ENCODE measurements at regions not wholly inside any gene's neighbourhood (a gene's known extent, or its start where the extent isn't known, plus 50 kb on each side); places are given as distances from the start of the nearest gene placed in this dataset.
"Not testable (repeated sequence)": the region's sequence is repeated elsewhere in the genome, so short reads cannot be mapped to it uniquely, and the experiment has no call there.

- no peak for DNase-seq
Measured at GRCh38 chr10:64637939-64638338, 1116.7 kb downstream of the REEP3 start.

GRCh38 chr10:64648915-64649314, 1127.7 kb downstream of the REEP3 start:
- DNase-seq: no peak

- DNase-seq: no peak
Measured at GRCh38 chr10:64658528-64658927, 1137.3 kb downstream of the REEP3 start.

- DNase-seq: no peak
Measured at GRCh38 chr10:64659311-64659710, 1138.1 kb downstream of the REEP3 start.

GRCh38 chr10:64682043-64682442, 1160.8 kb downstream of the REEP3 start:
- no peak for DNase-seq

GRCh38 chr10:64690194-64690593, 1169.0 kb downstream of the REEP3 start:
- no peak for DNase-seq

GRCh38 chr10:64699244-64699643, 1178.0 kb downstream of the REEP3 start:
- DNase-seq: no peak

- not testable (repeated sequence) for DNase-seq
Measured at GRCh38 chr10:64702086-64702485, 1180.9 kb downstream of the REEP3 start.

- DNase-seq: no peak
Measured at GRCh38 chr10:64708884-64709681, 1187.9 kb downstream of the REEP3 start.

- no peak for DNase-seq
Measured at GRCh38 chr10:64726466-64726865, 1205.3 kb downstream of the REEP3 start.

- DNase-seq: no peak
Measured at GRCh38 chr10:64731016-64731415, 1209.8 kb downstream of the REEP3 start.

GRCh38 chr10:64732372-64732957, 1211.3 kb downstream of the REEP3 start:
- no peak for DNase-seq

GRCh38 chr10:64733980-64734379, 1212.8 kb downstream of the REEP3 start:
- no peak for DNase-seq

- no peak for DNase-seq
Measured at GRCh38 chr10:64738462-64738861, 1217.3 kb downstream of the REEP3 start.

GRCh38 chr10:64745565-64745964, 1224.4 kb downstream of the REEP3 start:
- DNase-seq: no peak

- DNase-seq: no peak
Measured at GRCh38 chr10:64750672-64751071, 1229.5 kb downstream of the REEP3 start.

- DNase-seq: no peak
Measured at GRCh38 chr10:64753516-64753915, 1232.3 kb downstream of the REEP3 start.

GRCh38 chr10:64760371-64760770, 1239.2 kb downstream of the REEP3 start:
- DNase-seq: no peak

GRCh38 chr10:64762861-64763260, 1241.7 kb downstream of the REEP3 start:
- DNase-seq: no peak

GRCh38 chr10:64765498-64765897, 1244.3 kb downstream of the REEP3 start:
- DNase-seq: no peak

- DNase-seq: no peak
Measured at GRCh38 chr10:64771253-64772050, 1250.3 kb downstream of the REEP3 start.

- DNase-seq: no peak
Measured at GRCh38 chr10:64773357-64773756, 1252.2 kb downstream of the REEP3 start.

GRCh38 chr10:64784451-64784850, 1263.2 kb downstream of the REEP3 start:
- not testable (repeated sequence) for DNase-seq

- DNase-seq: no peak
Measured at GRCh38 chr10:64785816-64786215, 1264.6 kb downstream of the REEP3 start.

Data from amniotic stem cell (primary cell).